HS-27A (cell line): ENCODE measurements at regions not wholly inside any gene's neighbourhood (a gene's known extent, or its start where the extent isn't known, plus 50 kb on each side); places are given as distances from the start of the nearest gene placed in this dataset.
"Not testable (repeated sequence)": the region's sequence is repeated elsewhere in the genome, so short reads cannot be mapped to it uniquely, and the experiment has no call there.

ENCODE experiments used
- DNase-seq: peaks from one replicate; pipeline ENCODE4 v3.0.0-alpha.2; 2012; ENCODE audit warnings: low read depth, missing footprints

- no peak for DNase-seq
Measured at GRCh38 chr21:32093646-32094462, 185.0 kb downstream of the MIS18A start.

GRCh38 chr21:32090956-32091355, 187.9 kb downstream of the MIS18A start:
- DNase-seq: no peak

DNA sequence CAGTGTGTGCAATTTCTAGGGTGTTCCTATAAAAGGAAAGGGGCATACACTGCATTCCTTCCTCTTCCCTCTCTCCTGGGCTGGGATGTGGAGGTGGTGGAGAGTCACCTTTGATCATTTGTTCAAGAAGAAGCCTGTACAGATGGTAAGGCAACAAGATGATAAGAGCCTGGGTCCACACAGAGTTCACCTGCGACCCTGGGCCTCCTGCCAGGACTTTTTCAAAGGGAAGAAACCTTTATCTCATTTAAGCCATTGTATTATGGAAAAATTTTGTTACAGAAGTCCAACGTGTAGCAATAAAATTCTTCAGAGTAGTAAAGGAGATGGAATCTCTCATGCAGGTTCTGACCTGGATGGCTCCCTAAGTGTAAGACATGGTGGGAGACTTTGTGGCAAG, 189.1 kb downstream of the MIS18A start:
- DNase-seq: no peak

DNA sequence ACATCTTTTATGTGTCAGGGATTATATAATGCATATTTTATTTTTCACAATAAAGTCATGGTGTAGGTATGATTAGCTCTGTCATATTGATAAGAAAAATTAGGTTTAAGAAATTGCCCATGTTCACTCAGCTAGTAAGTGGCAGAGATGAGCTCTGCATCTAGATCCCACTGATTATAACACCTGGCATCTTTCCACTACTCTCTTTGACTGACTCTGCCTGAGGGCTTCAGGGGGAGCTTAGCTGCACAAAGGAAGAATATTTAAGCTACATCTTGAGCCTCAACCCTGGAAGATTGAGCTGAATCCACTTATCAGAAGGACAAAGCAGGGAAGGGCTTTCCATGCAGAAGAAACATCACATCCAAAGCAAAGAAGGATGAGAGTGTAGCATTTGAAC, 190.4 kb downstream of the MIS18A start:
- no peak for DNase-seq

DNA sequence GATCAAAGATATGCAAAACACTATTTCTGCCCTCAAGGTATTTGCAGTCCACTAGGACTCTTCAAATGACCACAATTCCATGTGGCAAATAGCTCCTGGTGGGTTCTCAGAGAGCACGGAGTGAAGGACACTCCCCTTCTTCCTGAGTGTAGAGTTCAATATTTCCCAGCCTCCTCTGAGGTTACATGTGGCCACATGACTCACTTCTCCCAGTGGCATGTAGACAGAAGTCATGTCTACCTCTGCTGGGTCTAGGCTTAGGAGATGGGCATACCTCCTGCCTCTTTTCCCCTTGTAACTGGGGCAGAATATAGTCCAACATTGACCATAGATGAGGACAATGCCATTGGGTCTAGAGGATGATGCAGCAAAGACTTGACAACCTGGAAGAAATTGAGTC, 191.4 kb downstream of the MIS18A start:
- DNase-seq: no peak

GRCh38 chr21:32083197-32083596, 195.7 kb downstream of the MIS18A start:
- no peak for DNase-seq

GRCh38 chr21:32082466-32082865, 196.4 kb downstream of the MIS18A start:
- no peak for DNase-seq

GRCh38 chr21:32073593-32073992, 200.8 kb downstream of the HUNK start:
- no peak for DNase-seq

DNA sequence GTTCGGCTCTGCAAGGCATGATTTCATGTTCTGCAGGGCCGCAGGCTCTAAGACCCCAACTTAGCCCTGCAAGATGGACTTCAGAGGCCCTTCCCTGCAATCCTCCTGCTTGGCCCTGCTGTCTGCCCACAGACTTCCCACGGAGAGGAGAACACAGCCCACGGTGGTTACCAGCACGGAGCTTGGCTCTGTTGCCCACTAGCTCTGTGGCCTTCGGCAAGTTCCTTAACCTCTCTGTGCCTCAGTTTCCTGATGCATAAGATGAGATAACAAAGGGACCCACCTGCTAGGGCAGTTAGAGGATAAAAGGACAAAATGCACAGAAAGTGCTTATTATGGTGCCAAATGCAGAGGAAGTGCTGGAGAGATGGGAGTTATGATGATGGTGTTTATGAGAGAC, 200.4 kb downstream of the HUNK start:
- DNase-seq: no peak

DNA sequence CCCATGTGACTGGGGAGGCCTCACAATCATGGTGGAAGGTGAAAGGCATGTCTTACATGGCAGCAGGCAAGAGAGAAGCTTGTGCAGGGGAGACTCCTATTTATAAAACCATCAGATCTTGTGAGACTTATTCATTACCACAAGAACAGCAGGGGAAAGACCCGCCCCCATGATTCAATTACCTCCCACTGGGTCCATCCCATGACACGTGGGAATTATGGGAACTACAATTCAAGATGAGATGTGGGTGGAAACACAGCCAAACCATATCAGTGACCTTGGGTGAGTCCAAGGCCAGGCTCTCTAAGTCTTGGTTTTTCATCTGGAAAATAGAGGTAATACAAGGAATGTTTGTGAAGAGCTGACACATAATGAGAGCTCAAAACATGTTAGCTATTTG, 198.8 kb downstream of the HUNK start:
- DNase-seq: not testable (repeated sequence)

- no peak for DNase-seq
Measured at GRCh38 chr21:32070676-32071330, 198.0 kb downstream of the HUNK start.

GRCh38 chr21:32070126-32070525, 197.3 kb downstream of the HUNK start:
- no peak for DNase-seq

DNA sequence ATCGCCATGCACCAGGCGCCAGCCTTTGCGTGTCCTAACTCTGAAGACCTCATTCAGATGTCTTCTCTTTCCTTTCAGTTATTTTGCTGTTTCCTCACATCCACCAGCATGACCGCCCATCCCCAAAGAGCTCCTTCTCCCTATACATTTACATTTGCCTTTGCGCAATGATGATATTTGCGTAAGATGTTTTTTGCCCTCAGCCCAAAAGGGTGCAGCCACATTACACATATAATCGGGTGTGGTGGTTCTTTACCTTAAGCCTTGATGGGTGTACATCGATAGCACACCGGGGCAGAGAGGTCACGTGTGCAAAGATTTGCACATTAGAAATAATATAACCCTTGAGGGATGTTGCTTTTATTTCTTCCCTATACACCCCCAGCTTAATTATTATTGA, 192.8 kb downstream of the HUNK start:
- DNase-seq: no peak

GRCh38 chr21:32064281-32064910, 191.6 kb downstream of the HUNK start:
- no peak for DNase-seq

DNA sequence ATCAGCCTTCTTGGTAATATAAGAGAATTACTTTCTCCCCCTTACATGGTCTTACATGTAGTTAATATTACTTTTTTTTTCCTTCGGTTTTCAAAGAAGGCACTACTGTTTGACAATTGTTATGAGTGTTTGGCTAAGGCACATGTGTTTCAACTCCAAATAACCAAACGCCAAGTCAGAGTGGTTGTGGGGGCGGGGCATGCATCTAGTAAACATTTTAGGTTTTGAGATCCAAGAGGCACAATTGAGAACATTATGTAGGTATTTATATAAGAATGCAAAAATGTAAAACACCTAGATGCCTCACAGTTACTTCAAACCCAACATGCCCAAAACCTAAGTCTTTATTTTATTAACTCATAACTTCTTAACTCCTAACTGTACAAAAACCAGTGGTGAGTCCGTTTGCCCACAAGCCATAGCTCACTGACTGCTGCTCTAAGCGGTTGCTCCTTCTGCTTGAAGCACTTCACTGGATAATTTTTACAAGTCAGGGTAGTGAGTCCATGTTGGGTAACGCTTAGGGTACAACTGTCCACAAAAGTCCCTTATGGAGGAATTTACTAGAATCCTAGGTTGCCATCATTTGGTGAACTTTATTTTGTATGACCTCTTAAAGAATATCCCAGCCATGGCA, 189.9 kb downstream of the HUNK start:
- DNase-seq: no peak

DNA sequence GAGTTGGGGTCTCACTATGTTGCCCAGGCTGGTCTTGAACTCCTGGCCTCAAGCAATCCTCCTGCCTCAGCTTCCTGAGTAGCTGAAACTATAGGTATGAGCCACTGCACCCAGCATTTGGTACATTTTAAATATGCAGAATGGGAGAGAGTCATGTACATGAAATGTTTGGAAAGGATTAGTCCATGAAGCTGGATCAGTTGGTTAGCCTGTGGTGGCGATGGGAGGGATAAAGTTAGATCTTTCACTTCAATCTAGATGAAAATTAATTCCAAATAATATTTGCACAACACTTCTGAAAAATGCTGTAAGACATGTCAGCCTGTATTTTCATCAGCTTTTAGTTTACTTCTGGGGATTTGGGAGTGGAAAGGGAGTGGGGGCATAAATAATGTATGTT, 188.9 kb downstream of the HUNK start:
- no peak for DNase-seq

DNA sequence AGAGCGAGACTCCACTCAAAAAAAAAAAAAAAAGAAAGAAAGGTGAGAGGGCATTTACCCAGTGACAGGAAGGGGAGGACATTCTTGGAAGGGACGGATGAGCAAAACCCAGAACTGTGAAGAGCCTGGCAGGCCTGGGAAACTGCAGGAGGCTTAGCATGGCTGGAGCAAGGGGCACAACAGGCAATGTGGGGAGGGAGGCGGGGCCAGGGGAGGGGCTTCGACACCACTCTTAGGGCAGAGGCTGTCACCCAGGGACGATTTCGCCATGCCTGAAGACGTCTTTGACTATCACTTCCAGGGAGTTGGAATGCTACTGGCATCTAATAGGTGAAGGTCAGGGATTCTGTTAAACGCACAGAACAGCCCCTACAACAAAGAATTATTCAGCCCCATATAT, 184.0 kb downstream of the HUNK start:
- DNase-seq: no peak

GRCh38 chr21:32055305-32055704, 182.5 kb downstream of the HUNK start:
- no peak for DNase-seq
